Activated naive CD4-positive, alpha-beta T cell treated with anti-CD3 and anti-CD28 coated beads, Interleukin-2, amount 50 U/mL, for 72 hours (primary cell): ENCODE measurements at regions not wholly inside any gene's neighbourhood (a gene's known extent, or its start where the extent isn't known, plus 50 kb on each side); places are given as distances from the start of the nearest gene placed in this dataset.
A peak's percentile ranks its signal among the peaks of the same experiment; 100 is the strongest.
"Not testable (repeated sequence)": the region's sequence is repeated elsewhere in the genome, so short reads cannot be mapped to it uniquely, and the experiment has no call there.

ENCODE experiments used
- ATAC-seq, 2 donors: fragments of 150-1000 bp; cut with Tn5 transposase; 2 replicates each; pipeline ENCODE4 v1.10.0; 2021; ENCODE audit warnings: mild to moderate bottlenecking in 2 of 2, moderate library complexity in 2 of 2
- DNase-seq, 2 donors: peaks; one replicate each; pipeline ENCODE4 v3.0.0; 2021 to 2022; ENCODE audit warnings: low spot score in 2 of 2
- H3K27ac Mint-ChIP-seq, 2 donors: one replicate each; pipeline ENCODE4 v1.8.0; 2022; ENCODE audit warnings: mild to moderate bottlenecking in 2 of 2, mixed read lengths in 2 of 2
- H3K36me3 Mint-ChIP-seq, 2 donors: one replicate each; pipeline ENCODE4 v1.8.0; 2022; ENCODE audit warnings: mixed read lengths in 2 of 2
- H3K9me3 Mint-ChIP-seq, 2 donors: one replicate each; pipeline ENCODE4 v1.8.0; 2022; ENCODE audit warnings: mixed read lengths in 2 of 2

GRCh38 chr15:45795440-45796069 is 160.7 kb downstream of the SQOR start:
- Mint-ChIP-seq H3K27ac (no peak overlapping the region), H3K9me3 (no peaks in the 10 kb centered on the region), H3K36me3 (no peaks in the 10 kb centered on the region)
- peak in 1 of 2 donors; percentile 47 for ATAC-seq
- peak in 1 of 2 donors; percentile 7 for DNase-seq

- Mint-ChIP-seq H3K36me3 (no peaks in the 10 kb centered on the region), H3K27ac (no peak overlapping the region), H3K9me3 (no peaks in the 10 kb centered on the region)
- ATAC-seq (no peak), DNase-seq (no peak)
Measured at GRCh38 chr15:45796433-45796832, 161.6 kb downstream of the SQOR start.

GRCh38 chr15:45799508-45799907 is 164.7 kb downstream of the SQOR start:
- H3K27ac Mint-ChIP-seq: no peak overlapping the region
- H3K36me3 Mint-ChIP-seq: no peaks in the 10 kb centered on the region
- no peak for ATAC-seq
- H3K9me3 Mint-ChIP-seq: no peaks in the 10 kb centered on the region
- DNase-seq: no peak

GRCh38 chr15:45801543-45801942 is 166.7 kb downstream of the SQOR start:
- Mint-ChIP-seq H3K27ac (no peak overlapping the region), H3K9me3 (no peaks in the 10 kb centered on the region), H3K36me3 (no peaks in the 10 kb centered on the region)
- DNase-seq (no peak), ATAC-seq (no peak)

- no peak overlapping the region for H3K27ac Mint-ChIP-seq
- ATAC-seq (no peak), DNase-seq (no peak)
- no peaks in the 10 kb centered on the region for H3K9me3 Mint-ChIP-seq
- no peaks in the 10 kb centered on the region for H3K36me3 Mint-ChIP-seq
Measured at GRCh38 chr15:45802140-45802539, 167.3 kb downstream of the SQOR start.

GRCh38 chr15:45804028-45804427 is 169.2 kb downstream of the SQOR start:
- Mint-ChIP-seq H3K36me3 (no peaks in the 10 kb centered on the region), H3K9me3 (no peaks in the 10 kb centered on the region), H3K27ac (peak overlapping the region in 1 of 2 donors; percentile 6)
- no peak for ATAC-seq
- no peak for DNase-seq

- H3K27ac Mint-ChIP-seq: no peak overlapping the region
- no peak for ATAC-seq
- H3K9me3 Mint-ChIP-seq: peaks cover 1 to 7% of the 10 kb centered on the region in 2 donors
- peaks cover 0 to 6% of the 10 kb centered on the region in 2 donors for H3K36me3 Mint-ChIP-seq
- DNase-seq: no peak
Measured at GRCh38 chr15:45810201-45810600, 175.4 kb downstream of the SQOR start.

DNA sequence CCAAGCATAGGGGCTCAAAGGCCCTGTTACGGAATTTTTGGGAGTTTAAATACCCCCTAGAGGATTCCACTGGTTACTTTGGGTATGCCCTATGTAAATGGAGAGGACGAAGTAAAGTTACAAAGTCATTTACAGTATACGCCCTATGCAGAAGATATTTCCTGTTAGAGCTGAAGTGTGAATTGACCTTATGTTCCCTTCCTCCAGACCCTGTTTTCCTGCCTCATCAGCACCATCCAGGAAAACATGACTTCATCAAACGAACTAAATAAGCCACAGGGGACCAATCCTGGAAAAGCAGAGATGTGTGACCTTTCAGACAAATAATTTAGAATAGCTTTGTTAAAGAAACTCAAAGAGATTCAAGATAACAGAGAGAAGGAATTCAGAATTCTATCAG is 177.4 kb downstream of the SQOR start:
- ATAC-seq: no peak
- no peak for DNase-seq
- Mint-ChIP-seq H3K9me3 (peaks cover 5 to 17% of the 10 kb centered on the region in 2 donors), H3K36me3 (peaks cover 6 to 12% of the 10 kb centered on the region in 2 donors), H3K27ac (no peak overlapping the region)

DNA sequence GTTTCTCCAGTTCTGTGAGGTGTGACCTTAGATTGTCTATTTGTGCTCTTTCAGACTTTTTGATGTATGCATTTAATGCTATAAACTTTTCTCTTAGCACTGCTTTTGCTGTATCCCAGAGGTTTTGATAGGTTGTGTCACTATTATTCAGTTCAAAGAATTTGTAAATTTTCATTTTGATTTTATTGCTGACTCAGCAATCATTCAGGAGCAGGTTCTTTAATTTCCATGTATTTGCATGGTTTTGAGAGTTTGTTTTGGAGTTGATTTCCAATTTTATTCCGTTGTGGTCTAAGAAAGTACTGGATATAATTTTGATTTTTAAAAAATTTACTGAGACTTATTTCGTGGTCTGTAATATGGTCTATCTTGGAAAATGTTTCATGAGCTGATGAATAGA is 182.7 kb downstream of the SQOR start:
- not testable (repeated sequence) for H3K27ac Mint-ChIP-seq, ATAC-seq, DNase-seq
- peaks cover 6 to 12% of the 10 kb centered on the region in 2 donors for H3K36me3 Mint-ChIP-seq
- H3K9me3 Mint-ChIP-seq: peaks cover 11 to 21% of the 10 kb centered on the region in 2 donors

- Mint-ChIP-seq H3K36me3 (no peaks in the 10 kb centered on the region), H3K27ac (no peak overlapping the region), H3K9me3 (peaks cover 6 to 11% of the 10 kb centered on the region in 2 donors)
- ATAC-seq (no peak), DNase-seq (no peak)
Measured at GRCh38 chr15:45821390-45821789, 186.6 kb downstream of the SQOR start.

DNA sequence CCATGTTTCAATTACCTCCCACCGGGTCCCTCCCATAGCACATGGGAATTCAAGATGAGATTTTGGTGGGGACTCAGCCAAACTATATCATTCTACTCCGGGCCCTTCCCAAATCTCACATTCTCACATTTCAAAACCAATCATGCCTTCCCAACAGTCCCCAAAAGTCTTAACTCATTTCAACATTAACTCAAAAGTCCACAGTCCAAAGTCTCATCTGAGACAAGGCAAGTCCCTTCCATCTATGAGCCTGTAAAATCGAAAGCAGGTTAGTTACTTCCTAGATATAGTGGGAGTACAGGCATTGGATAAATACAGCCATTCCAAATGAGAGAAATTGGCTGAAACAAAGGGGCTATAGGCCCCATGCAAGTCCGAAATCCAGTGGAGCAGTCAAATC is 188.1 kb downstream of the SQOR start:
- H3K36me3 Mint-ChIP-seq, DNase-seq, ATAC-seq, H3K9me3 Mint-ChIP-seq, H3K27ac Mint-ChIP-seq: not testable (repeated sequence)

GRCh38 chr15:45827275-45827674 is 192.4 kb downstream of the SQOR start:
- no peak for ATAC-seq
- DNase-seq: no peak
- Mint-ChIP-seq H3K36me3 (no peaks in the 10 kb centered on the region), H3K27ac (no peak overlapping the region), H3K9me3 (peaks cover 4 to 9% of the 10 kb centered on the region in 2 donors)

DNA sequence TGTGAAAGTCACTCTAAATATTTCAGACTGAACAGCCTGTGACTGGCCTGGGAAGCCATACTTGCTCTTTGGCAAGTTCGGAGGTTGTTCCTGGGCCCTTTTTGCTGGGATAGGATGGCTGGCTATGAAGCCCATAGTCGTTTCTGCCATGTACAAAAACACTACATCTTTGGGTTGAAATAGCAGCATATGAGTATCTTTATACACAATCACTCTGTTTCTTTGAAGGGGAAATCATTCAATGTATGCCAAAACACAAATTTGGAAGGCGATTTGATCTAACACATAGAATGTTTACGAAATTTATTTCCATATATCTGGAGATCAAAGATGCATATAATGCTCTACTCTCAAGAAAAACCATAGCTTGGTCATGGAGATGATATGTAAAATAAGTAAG is 192.9 kb downstream of the SQOR start:
- no peak for DNase-seq
- Mint-ChIP-seq H3K36me3 (no peaks in the 10 kb centered on the region), H3K9me3 (peaks cover 4 to 9% of the 10 kb centered on the region in 2 donors), H3K27ac (no peak overlapping the region)
- ATAC-seq: no peak

DNA sequence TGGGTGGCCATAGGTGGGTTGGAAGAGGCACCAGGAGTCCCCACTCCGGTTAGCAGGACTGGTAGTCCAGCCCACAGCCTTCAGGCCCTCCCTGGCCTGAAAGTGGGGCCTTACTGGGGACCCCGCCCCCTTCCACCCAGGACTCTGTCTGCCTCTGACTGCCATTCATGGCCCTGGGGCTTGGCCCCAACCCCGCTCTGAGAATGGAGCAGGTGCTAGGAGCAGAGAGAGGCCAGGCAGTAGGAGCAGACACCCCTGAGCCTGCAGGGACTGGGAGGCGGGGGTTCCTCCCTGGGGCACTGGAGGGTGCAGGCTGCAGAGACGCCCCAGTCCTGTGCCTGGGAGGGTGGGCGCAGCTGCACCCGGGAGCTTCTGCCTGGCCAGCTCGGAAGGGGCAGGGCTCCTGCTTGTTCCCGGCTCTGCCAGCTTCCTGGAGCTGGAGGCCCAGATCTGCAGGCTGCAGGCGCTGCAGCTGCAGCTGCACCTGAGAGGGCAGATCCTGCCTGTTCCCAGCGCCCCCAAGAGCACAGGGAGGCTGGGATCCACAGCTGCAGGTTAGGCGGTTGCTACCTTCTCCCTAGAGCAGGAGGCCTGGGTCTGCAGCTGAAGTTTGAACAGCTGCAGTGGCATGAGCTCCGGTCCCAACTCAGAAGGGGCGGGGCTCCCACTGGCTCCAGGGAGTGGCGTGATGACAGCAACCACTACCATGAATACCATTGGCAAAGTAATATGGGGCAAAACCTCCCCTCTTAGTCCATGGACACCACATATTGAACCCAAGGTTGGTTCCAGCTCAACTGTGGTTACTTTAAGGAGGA is 194.7 kb downstream of the SQOR start:
- DNase-seq (no peak), ATAC-seq (no peak)
- H3K9me3 Mint-ChIP-seq: peaks cover 4% of the 10 kb centered on the region in 2 donors
- H3K36me3 Mint-ChIP-seq: no peaks in the 10 kb centered on the region
- H3K27ac Mint-ChIP-seq: no peak overlapping the region

GRCh38 chr15:45831787-45832186 is 197.0 kb downstream of the SQOR start:
- no peak overlapping the region for H3K27ac Mint-ChIP-seq
- no peaks in the 10 kb centered on the region for H3K36me3 Mint-ChIP-seq
- peaks cover 4% of the 10 kb centered on the region in 2 donors for H3K9me3 Mint-ChIP-seq
- ATAC-seq: no peak
- no peak for DNase-seq

DNA sequence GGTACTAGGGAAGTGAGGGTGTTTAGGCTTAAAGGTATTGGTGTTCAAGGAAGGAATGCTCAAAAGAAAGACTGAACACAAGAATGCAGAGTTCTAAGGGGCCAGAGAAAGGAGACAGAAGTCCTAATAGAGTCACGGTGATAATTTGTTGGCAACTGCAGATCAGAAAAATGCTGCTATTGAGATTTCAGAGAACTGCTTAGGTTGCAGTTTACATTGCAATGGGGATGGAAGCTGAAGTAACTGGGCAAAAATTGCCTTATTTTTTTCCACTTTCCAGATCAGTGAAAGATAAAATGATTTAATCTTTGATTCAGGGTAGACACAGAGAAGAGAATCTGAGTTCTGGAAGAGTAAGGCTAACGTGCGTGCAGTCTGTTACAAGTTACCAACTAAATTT is 199.8 kb downstream of the SQOR start:
- peaks cover 4% of the 10 kb centered on the region in 2 donors for H3K9me3 Mint-ChIP-seq
- ATAC-seq (no peak), DNase-seq (no peak)
- no peak overlapping the region for H3K27ac Mint-ChIP-seq
- no peaks in the 10 kb centered on the region for H3K36me3 Mint-ChIP-seq

DNA sequence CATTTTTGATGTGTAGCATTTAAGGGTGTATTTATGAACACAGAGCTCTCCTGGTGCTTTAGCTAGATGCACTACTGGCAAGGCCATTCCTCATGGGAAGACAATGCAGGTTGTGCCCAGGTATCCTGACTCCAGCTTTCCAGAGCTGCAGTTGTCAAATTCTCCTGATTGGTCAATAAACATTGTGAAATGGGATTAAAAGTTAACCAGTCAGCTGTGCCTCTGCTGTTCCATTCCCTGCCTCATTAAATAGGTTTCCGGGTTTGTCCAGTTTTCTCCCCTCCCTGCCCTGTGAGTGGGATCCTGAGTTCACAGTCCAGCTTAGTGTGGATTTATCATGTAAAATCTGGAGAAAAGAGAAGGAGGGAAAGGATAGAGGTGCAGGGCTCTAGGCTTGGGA is 207.3 kb downstream of the SQOR start:
- no peaks in the 10 kb centered on the region for H3K36me3 Mint-ChIP-seq
- H3K9me3 Mint-ChIP-seq: no peaks in the 10 kb centered on the region
- H3K27ac Mint-ChIP-seq: no peak overlapping the region
- no peak for DNase-seq
- ATAC-seq: no peak

DNA sequence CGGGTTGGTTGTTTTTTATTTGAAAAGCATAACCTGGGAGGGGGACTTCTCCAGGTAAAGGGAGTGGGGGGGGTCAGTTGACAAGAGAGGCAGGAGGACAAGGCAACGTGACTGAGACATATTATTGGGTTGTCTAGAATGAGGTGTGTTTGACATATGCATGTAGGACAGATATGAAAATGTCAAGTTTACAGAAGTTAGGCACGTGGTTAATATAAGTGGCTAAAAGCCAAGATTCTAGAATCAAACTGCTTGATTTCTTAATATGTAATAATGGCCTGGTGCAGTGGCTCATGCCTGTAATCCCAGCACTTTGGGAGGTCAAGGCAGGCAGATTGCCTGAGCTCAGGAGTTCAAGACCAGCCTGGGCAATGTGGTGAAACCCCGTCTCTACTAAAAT is 212.8 kb downstream of the SQOR start:
- Mint-ChIP-seq H3K27ac (no peak overlapping the region), H3K36me3 (no peaks in the 10 kb centered on the region), H3K9me3 (peaks cover 0 to 4% of the 10 kb centered on the region in 2 donors)
- no peak for DNase-seq
- no peak for ATAC-seq
